ENCODE measurements at regions not wholly inside any gene's neighbourhood (a gene's known extent, or its start where the extent isn't known, plus 50 kb on each side); places are given as distances from the start of the nearest gene placed in this dataset.
"Not testable (repeated sequence)": the region's sequence is repeated elsewhere in the genome, so short reads cannot be mapped to it uniquely, and the experiment has no call there.

DNA sequence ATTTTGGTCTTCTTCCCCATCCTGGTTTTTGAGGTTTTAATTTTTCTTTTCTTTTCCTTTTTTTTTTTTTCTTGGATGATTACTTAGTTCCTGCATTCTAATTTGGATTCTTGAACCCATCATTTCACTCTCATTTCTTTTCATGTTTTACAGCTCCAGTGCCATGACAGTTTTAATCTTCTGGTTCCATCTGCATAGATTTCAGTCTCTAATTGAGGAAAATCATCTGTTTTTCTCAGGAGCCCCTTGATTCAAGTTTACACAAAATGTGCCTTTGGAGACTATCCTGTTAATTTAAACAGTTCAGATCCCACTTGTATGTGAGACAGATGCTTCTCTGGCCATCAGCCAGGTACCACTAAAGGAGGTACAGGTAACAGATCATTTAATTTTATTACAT lies 379.9 kb downstream of the PIK3C3 start:
- DNase-seq, result peak; percentile 10

DNA sequence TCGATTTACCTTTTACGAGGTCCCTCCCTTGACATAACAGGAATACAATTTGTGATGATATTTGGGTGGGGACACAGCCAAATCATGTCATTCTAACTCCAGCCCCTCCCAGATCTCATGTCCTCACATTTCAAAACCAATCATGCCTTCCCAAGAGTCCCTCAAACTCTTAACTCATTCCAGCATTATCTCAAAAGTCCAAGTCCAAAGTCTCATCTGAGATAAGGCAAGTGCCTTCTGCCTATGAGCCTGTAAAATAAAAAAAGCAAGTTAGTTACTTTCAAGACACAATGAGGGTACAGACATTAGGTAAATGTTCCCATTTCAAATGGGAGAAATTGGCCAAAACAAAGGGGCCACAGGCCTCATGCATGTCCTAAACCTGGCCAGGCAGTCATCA lies 381.1 kb downstream of the PIK3C3 start:
- no peak for DNase-seq

DNA sequence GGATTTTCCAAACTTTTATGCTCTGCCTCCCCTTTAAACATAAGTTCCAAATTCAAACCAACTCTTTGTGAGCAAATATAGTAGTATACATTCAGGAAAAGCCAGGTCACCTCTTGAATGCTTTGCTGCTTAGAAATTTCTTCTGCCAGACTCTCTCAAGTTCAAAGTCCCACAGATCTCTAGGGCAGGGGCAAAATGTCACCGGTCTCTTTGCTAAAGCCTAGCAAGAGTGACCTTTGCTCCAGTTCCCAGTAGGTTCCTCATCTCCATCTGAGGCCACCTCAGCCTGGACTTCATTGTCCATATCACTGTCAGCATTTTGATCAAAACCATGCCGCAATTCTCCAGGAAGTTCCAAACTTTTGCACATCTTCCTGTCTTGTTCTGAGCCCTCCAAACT lies 382.3 kb downstream of the PIK3C3 start:
- not testable (repeated sequence) for DNase-seq

- DNase-seq, result no peak
Measured at GRCh38 chr18:42338683-42339082, 383.6 kb downstream of the PIK3C3 start.

DNA sequence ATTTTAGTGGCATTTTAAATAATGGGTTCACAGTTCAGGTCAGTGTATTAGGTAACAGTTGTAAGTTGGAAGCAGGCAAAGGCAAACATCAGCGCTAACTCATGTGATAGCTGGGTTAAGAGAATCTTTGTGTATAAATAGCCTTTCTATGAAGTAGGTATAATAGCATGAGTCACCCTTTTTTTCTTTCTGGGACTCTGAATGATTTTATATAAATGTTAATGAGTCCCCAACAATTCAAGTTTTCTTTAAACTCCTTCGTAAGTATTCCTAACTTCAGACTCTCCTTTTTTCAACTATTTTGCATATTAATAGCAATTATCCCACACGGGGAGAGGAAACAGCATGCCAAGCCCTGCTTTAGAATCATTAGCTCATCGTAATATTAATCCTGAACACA lies 384.3 kb downstream of the PIK3C3 start:
- DNase-seq, result no peak

DNA sequence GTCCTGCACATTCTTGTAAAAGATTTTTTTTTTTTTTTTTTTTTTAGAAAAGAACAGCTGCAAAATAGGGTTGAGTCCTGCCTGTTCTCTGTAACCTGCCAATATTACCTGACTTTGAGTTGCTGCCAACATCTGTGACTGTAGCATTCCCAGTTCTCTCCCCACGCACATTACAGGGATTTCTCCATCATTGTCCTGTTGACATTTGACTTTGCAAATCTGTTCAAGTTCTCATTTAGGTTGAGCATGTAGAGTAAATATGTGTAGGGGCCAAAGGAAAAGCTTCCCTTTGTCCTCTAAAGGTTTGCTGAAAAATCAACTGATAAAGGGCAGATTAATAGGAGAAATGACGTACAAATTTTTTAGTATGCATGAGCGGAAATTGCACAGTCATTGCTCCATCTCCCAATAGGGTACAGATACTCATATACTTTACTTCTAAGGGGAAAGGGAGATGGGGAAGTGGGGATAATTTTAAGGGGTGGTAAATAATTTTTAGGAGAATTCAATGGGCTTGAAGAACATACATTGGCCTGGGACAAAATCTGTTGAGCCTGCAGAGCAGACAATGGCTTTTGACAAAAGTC lies 385.5 kb downstream of the PIK3C3 start:
- DNase-seq, result no peak

DNA sequence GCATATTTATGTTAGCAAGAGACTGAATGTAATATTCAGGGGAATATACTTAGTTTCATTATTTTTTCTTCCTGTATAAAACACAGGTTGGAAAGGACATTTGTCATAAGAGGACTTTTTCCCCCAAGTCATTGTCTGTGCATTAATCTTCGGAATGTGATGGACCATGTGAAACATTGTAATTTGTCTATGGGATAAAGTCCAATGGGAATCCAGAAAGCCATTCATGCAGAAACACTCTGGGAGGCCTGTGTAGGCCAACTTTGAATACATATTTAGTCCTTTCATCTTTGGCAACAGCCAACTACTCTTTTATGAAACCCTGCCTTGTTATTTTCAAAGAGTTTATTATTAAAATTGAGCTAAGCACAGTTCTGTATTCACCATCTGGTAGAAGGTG lies 386.4 kb downstream of the PIK3C3 start:
- DNase-seq, result no peak

DNA sequence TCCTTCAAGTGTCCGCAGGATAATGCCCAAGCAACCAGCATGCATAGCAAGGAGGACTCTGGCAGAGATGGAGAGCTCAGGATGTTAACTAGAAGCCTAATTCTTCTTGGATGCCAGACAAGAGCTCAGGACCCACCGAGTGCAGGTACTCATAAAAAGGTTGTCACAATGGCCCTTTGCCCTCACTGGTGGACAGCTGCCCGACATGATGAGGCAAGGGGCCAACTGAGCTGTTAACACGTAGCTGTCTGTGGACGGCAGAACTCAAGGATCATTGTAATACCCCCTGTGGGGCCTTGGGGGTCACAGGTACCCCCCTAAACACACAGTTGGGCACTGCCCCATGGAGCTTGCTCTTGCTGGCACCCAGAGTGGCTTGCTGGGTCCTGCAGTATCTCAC lies 393.7 kb downstream of the PIK3C3 start:
- DNase-seq, result no peak

- no peak for DNase-seq
Measured at GRCh38 chr18:42351455-42351854, 396.4 kb downstream of the PIK3C3 start.

GRCh38 chr18:42360716-42361115 lies 405.7 kb downstream of the PIK3C3 start:
- no peak for DNase-seq

GRCh38 chr18:42363446-42364441 lies 408.7 kb downstream of the PIK3C3 start:
- peak; percentile 20 for DNase-seq

- DNase-seq, result no peak
Measured at GRCh38 chr18:42364766-42365165, 409.7 kb downstream of the PIK3C3 start.

GRCh38 chr18:42365591-42365990 lies 410.6 kb downstream of the PIK3C3 start:
- DNase-seq, result no peak

DNA sequence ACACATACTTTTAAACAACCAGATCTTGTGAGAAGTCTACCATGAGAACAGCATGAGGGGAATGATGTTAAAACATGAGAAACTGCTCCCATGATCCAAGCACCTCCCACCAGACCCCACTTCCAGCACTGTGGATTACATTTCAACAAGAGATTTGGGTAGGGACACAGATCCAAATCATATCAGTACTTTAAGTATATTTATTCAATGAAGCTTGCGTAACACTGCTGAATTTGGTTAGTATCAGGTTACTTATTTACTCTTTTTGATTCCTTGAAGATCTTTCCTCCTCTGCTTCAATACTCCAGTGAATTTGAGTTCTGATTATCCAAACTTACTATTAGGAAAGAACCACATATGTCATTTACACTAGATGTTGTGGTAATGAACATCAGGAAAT lies 418.6 kb downstream of the PIK3C3 start:
- peak; percentile 5 for DNase-seq

- DNase-seq, result no peak
Measured at GRCh38 chr18:42374961-42375360, 419.9 kb downstream of the PIK3C3 start.

DNA sequence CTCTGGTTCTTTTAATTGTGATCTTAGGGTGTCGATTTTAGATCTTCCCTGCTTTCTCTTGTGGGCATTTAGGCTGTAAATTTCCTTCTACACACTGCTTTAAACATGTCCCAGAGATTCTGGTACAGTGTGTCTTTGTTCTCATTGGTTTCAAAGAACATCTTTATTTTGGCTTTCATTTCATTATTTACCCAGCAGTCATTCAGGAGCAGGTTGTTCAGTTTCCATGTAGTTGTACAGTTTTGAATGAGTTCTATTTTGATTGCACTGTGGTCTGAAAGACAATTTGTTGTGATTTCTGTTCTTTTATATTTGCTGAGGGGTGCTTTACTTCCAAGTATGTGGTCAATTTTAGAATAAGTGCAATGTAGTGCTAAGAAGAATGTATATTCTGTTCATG lies 423.8 kb downstream of the PIK3C3 start:
- DNase-seq, result not testable (repeated sequence)

DNA sequence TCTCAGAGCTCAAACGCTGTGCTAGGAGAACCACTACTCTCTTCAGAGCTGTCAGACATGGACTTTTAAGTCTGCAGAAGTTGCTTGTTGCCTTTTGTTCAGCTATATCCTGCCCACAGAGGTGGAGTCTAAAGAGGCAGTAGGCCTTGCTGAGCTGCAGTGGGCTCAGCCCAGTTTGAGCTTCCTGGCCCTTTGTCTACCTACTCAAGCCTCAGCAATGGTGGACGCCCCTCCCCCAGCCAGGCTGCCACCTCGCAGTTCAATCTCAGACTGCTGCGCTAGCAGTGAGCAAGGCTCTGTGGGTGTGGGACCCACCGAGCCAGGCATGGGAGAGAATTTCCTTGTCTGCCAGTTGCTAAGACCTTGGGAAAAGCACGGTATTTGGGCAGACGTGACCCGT lies 426.2 kb downstream of the PIK3C3 start:
- not testable (repeated sequence) for DNase-seq

GRCh38 chr18:42392416-42392815 lies 437.4 kb downstream of the PIK3C3 start:
- DNase-seq, result peak; percentile 18

DNA sequence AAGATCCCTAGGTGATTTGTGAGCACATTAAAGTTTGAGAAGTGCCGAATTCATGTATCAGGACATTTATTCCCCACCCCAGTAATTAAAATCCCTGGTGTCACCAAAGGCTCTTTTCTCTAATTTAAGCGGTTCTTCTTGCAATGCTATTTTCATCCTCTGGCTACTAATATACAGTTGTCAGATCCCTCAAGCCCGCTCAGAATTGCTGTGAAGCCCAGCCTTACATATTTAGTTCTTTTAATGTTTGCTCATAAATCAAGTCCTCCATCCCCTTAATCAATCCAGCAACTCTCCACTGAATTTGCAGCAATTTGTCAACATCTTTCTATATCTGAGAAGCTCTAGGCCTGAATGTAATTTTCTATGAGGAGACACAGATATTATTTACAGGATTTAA lies 437.9 kb downstream of the PIK3C3 start:
- DNase-seq, result no peak

GRCh38 chr18:42394238-42394637 lies 439.2 kb downstream of the PIK3C3 start:
- DNase-seq, result no peak

GRCh38 chr18:42401131-42401673 lies 446.2 kb downstream of the PIK3C3 start:
- DNase-seq, result no peak

- no peak for DNase-seq
Measured at GRCh38 chr18:42404151-42404550, 449.1 kb downstream of the PIK3C3 start.

DNA sequence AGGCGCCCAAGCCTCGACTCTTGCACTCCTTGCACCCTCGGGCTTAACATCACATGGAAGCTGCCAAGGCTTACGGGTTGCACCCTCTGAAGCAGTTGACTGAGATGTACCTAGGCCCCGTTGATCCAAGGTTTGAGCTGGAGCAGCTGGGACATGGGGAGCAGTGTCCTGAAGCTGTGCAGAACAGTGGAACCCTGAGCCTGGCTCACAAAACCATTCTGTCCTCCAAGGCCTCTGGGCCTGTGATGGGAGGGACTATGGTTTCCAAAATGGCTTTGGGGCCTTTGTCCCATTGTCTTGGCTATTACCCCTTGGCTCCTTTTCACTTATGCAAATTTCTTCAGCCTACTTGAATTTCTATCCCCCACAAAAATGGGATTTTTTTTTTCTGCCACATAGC lies 454.0 kb downstream of the PIK3C3 start:
- no peak for DNase-seq

- no peak for DNase-seq
Measured at GRCh38 chr18:42412281-42412680, 457.2 kb downstream of the PIK3C3 start.

Measured in NCI-H2171 (cell line).